T-helper 1 cell (primary cell): ENCODE measurements at regions not wholly inside any gene's neighbourhood (a gene's known extent, or its start where the extent isn't known, plus 50 kb on each side); places are given as distances from the start of the nearest gene placed in this dataset.

Source experiments
- DNase-seq, 5 donors: peaks; one replicate each; pipeline ENCODE4 v3.0.0-alpha.2; 2012 to 2020

DNA sequence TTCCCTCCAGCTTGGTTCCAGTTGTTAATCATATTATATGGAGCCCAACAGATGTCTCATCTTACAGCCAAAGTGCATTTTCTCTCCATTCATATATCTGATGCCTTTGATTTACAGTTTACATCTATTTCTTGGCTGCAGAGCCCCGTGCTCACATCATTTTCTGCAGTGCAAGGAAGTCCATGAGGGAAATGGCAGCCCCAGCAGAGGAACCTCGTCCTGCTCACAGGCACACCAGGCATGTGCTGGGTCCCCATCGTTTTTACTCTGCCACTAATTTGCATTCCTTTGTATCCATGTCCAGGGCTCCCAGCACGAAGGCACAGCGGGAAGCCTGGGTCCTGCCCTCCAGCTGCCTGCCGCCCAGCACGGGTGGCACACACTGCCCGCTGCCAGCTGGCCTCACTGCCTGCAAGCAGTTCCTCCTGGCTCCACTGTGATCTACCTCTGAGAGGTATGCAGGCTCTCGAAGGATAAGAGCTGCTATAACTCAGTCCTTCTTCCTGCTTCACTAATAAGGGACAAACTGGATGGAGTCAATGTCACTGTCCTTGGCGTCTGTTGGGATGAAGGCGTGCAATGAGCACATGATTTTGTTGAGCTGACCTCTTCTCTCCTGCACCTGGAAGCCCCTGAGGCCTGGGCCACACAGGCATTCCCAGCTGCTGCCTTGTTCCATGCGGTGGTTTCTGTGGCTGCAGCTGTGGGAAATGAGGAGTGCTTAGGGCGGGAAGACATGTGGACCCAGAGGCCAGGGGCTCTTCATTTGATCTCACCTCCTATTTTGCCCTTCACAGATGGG, 583.6 kb upstream of the MGMT start:
- DNase-seq = no peak

DNA sequence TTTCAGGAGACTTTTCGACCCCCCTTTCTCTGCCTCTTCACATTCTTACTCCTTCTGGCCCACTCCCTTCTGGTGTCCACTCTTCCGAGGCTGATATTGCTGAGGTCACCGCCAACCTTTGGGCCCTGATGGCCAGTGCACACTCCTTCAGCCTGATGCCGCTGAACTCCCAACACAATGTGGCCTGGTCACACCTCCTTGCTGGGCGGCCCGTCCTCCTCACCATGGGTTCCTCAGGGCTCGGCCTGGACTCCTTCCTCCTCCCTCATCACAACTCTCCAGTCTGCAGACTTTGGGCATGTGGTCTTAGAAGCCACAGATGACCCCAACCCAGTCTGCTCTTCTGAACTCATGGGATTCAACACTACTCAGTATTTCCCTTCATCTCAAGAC, 583.0 kb upstream of the MGMT start:
- DNase-seq = no peak

DNA sequence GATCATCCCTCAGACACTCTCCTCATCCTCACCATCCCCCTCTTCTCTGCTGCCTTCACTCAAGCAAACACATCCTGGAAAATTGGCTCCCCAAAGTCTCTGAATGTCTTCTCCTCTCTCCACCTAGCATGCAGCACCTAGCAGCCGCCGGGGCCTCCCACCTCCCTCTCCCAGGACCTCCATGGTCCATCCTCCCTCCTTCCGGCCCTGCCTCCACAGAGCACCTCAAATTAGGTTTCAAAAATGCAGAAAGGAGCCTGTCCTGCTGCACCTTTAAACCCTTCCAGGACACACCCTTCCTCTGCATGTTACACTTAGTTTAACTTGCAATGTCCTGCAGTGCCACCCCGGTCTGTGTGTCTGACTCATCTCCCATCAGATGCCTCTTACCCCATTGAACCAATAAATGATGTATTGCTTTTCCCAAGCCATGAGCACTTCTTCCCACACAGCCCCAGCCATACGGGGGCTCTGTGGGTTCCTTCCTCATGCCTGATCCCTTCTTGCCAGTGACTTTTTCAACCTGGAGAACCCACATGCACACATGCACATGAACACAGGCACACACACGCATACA, 582.5 kb upstream of the MGMT start:
- DNase-seq = no peak

DNA sequence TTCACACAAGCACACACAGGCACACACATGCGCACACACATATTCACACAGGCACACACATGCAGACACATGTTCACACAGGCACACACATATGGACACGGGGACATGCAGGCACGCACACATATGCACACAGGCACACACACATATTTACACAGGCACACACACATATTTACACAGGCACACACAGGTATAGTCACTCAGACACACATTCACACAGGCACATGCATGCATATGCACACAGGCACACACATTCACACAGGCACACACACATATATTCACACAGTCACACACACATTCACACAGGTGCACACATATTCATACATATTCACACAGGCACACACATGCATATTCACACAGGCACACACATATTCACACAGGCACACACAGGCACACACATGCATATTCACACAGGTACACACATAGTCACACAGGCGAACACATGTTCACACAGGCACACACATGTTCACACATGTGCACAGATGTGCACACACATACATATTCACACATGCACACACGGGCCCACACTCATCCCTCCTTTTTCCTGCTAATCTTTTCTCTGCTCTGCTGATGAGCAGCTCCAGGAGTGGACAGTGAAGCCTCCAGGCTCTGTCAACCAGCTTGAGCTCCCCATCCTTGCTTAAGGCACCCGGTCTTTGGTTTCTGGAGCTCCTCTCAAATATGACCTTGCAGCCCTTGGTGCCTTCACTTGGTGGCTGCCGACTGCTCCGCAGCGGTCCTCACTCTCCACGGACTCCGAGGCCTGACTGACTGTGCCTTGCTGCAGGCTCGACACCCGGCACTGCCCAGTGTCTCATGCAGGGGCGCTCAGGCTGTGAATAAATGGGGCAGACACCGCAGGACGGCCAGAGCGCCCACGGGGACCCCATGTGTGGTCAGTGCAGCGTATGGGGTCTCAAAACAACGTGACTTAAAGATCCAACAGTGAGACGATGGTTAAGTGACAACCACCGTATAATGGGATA, 581.2 kb upstream of the MGMT start:
- no peak for DNase-seq

DNA sequence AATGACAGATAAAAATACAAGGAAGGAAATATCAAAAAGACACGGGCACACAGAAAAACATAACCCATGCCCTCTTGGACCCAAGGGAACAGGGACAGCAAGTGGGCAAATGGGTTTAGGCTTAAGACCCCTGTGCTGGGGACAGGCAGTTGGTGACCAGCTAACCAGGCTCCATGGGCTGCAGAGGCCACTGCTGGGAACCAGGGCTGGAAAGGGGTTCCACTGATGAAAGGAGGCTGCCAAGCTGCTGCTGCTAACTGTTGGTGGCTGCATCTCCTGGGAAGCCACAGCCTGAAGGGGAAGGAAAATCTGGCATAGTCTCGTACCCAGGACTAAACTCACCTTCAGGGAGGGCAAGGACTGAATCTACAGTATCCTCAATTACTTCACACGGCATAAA, 579.2 kb upstream of the MGMT start:
- no peak for DNase-seq

DNA sequence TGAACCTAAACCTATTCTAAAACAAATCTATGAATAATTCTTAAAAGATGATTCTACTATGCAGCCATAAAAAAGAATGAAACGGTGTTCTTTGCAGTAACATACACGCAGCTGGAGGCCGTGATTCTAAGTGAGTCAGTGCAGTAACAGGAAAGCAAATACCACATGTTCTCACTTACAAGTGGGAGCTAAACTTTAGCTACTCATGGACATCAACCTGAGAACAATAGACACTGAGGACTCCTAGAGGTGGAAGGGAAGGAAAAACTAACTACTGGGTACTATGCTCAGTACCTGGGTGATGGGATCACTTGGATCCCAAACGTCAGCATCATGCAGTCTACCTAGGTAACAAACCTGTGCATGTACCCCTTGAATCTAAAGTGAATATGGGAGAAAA, 575.0 kb upstream of the MGMT start:
- no peak for DNase-seq

DNA sequence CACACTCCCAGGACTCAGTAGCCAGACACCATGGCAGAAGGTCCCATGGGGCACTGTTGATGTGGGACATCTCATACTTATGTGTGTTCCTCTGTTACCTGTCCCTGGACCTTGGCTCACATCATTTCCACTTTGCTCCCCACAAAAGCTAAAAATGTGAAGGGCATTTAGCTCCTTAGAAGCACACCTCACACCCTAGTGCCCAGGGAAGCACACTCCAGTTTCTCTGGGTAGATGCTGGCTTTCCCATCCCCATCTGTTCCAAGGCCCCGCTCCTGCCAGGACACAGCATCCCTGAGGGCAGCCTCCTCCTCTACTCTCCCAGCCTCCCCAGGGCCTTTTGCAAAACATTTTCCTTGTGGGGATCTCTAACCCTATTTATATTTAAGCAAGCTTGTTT, 572.4 kb upstream of the MGMT start:
- no peak for DNase-seq

DNA sequence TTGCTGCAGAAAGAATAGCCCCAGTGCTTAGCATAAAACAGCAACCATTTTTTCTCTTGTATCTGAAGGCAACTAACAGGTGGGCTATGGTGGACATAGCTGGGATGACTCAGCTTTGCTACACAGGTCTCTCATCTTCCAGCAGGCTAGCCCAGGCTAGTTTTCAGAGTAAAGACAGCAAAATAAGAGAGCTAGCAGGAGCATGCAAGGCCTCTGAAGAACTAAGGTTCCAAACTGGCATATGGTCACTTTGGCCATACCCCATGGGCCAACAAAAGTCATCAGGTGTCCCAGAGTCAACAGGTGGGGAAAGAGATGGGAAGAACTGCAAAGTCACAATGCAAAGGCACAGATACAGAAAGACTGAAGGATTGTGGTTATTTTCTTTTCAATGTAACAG, 571.6 kb upstream of the MGMT start:
- DNase-seq = no peak

DNA sequence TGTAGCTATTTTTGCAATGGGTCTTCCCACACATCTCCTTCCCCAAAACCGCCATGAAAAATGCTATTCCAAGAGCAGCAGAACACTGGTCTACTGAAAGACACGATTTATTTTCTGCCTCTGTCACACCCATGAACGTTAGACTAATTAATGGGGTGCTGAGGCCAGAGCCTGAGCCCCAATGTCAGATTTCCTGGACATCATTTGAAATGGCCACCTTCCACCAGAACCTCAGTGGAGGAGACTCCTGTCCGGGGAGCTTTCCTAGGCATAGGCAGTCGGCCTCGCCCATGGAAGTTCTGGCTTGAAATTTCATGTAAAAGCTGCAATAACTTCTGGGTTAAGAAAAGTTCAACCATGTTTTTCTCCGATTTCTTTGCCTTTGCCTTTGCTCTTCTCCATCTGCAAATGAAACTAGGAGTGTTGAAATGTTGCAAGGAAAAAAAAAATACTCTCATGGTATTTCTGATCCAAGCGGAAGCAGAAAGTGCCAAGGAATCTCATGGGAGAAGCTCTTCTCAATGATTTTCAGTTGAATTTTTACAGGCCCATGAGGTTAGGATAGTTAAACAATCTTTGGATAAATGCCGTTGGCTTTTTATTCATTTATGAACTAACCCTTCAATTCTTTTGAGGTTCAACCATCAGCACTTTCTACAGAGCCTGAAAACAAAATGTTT, 570.8 kb upstream of the MGMT start:
- DNase-seq = no peak

DNA sequence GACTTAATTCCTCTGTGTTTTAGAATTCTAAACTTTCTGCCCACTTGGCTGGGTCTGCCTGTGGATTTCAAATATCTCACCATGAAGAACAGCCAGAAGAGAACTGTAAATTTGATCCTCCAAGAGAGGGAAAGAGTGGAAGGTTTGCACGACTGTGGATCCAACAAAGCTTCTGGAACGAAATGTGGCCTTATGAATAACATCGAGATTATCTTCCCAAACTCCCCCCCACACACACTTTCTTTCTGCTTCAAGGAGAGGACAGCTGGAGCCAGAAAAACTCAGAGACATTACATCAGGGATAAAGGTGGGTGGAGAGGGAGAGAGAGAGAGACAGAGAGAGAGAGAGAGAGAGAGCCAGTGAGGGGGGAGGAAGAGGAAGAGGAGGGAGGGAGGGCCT, 570.1 kb upstream of the MGMT start:
- no peak for DNase-seq

DNA sequence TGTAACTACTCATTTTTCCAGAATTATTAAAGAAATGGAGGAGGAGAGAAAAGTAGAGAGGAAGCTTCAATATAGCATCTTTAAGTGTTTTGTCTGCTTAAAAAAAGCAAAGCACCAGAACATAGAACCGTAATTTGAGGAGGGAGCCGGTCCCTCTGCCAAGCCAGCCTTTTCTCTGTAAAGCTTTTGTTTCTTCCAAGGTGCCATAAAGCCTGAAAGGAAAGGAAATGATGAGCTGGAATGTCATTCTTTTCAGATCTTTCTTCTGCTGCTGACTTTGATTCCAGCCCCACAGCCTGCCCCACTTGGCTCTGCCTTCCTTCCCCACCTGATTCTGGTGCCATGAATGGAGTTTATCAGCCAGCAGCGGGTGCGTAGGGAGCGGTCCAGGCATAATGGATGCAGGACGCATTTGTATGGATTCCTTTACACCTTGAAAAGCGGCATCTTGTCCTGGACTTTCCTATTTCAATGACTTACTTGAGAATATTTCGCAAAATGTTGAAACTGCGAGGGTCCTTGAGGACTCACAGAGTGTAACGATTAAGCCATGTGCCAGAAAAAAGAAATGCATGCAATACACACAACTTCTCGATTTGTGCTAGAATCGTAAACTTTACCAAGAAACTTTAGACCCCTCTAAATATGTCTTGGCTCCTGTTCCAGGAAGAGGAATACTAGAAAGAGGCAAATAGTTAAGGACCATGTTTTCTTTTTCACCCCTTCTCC, 569.5 kb upstream of the MGMT start:
- DNase-seq = no peak

DNA sequence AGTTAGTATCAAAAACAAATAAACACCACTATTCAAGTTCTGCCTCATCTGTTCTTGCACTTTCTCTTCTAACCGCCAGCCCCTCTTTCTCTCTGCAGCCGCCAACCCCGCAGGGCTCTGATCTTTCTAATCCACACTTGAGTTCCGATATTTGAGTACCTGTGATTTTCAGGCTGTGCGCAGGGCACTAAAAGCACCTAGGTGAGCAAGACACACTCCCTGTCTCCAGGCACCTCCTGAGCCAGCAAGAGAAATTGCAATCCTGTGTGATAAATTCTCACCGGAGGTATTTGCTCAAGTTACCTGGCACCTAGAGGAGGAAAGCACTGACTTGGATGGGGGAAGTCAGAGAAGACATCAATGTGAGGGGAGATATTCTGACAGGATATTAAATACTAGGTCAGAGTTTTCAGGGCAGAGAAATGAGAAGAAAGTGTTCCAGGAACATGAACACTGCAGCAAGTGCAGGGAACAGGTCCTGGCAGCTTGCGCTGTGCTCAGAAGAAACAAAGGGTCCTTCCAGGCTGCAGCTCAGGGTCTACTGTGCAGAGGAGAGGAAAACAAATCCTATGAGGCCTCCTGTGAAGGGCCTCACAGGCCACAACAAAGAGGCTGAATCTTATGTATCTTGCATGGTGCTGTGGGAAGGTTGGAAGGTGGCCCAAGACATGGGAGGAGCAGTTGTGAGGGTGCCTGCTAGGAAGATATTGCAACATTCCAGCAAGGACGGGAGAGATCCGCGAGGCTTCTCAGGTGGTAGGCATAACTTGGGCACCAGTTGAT, 568.7 kb upstream of the MGMT start:
- no peak for DNase-seq

DNA sequence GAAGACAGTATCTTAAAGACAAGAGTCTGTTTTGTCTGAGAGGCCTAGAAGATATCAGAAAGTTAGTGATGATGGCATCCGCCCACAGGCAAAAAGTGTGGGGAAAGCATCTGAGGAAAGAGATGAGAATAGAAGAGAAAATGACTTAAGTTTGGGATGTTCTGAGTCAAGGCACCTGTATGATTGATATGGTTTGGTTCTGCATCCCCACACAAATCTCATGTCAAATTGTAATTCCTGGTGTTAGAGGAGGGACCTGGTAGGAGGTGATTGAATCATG, 568.2 kb upstream of the MGMT start:
- no peak for DNase-seq

DNA sequence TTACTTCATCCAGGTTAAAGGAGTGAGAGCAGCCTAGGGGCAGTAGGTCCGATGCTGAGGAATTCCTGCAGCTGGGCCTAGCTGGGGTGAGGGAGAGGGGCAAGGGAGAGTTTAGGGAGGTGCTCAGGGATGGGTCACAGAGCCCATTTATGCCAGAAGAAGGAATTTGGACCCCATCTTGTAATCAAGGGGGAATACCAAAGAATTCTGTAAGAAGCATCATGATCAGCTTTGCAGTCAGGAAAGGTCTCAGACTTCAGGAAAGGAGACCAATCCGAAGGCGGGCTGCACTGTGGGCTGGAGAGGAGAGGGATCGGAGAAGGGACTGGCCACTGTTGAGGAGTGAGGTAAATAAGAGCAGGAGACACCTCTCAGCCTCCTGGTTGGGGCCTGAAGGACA, 566.6 kb upstream of the MGMT start:
- no peak for DNase-seq

DNA sequence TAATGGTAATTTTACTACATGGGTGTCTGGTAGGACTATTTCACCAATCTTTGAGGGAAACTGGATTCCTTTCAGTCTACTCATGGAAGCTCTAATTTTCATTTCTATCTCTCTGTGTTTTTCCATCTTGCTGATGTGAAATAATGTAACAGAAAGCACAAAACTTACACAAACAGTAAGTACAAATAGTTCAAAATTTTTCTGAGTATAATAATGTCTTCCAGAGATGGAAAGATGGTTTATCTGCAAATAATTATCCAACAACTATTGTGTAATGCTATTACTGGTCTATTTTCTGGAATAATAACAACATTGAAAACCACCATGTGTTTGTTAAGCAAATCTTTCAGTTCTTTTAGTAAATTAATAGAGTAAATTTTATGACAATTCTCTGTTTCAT, 565.8 kb upstream of the MGMT start:
- DNase-seq = no peak

DNA sequence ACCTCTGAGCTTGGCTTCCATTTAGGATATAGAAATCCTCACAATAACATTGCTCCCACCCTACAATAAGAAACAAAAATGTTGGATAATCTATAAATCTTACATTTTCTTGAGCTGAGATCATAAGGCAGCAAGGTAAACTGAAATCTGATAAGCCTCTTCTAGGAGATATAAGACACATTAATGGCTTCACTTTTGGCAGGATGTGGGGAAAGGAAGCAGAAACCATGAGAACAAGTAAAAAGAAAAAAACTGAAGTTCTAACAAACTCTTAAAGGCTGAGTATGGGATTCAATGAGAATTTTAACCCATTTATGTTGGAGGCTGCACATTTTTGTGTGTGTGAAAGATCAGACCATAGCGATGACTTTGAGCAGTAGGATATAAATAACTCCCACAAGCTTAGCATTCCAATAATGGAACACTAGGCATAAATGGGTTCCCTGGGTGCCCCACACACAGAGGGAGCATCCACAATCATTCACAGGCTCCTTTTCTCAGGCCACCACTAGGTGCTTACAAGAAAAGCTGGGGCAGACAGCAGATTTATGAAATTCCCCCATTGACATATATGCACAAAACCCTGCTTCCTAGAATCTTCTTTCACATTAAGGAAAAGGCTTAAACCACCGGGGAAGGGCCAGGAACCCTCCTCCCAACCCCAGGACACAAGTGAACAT, 564.9 kb upstream of the MGMT start:
- DNase-seq = no peak

DNA sequence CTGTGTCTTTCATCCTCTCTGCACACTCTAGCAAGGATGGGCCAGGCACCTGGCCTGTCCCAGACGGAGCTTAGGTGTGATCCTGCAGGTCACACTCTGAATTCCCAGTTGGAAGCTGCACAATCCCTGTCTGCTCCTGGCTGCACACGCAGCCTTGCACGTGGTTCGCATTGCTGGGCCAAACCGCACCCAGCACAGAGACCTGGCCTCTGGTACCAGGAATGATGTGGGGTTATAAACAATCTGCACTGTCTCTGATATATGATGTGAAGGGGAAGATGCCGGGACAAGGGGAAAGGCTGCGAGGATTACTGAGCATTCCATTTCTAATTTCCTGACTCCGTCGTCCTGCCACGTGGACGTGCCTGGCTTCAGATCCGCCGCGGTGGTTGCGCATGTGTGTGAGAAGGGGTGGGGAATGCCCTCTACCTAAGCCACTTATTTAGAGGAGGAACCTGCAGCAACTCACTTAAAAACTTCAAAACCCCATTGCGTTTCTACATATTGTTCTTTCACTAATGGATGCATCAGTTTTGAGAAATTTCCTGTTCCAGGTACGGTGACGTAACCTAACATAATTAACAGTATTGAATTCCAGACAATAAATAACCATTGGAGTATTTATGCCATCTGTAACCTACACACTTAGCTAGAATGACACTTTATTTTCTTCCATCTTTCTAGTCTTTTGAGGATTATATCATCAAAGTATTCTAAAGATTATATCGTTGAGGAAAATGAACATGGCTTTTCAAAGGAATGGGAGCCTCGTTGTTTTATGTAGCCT, 559.7 kb upstream of the MGMT start:
- DNase-seq = no peak

DNA sequence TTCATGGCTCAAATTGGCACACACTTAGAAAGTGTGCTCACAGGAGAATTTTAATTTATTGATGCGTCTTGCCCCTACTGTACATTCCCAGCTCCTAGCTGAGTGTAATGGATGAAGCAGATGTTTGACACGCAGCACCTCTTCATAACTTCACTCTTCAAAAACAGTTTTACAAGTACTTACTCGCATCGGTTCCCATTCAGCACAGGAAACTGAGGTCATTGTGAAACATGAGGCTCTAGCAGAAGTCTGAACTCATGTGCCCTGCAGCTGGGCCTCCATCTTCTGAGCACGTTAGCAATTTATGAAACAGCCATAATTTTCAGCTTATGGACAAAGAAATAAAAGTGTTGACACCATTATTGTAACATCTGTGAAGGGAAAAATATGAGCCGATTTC, 558.9 kb upstream of the MGMT start:
- DNase-seq = peak in 1 of 5 donors; percentile 13

DNA sequence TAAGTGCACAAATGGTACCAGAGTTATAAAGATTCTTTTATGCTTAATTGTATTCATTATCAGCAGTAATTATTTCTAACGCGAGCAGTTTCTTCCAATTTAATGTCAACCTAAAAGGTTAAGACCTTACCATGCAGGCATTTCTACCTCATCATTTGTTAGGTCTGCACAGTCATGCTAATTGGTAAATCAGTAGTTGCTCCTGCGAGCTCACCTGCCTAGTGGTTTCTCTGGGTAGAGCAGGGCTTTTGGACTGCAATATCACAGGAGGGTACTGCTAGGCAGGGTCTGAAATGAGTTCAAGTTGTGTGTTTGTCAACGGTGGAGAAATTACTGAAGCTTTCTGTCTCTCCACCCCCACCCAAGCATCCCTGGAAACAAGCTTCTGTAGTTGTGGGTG, 558.5 kb upstream of the MGMT start:
- DNase-seq = no peak

DNA sequence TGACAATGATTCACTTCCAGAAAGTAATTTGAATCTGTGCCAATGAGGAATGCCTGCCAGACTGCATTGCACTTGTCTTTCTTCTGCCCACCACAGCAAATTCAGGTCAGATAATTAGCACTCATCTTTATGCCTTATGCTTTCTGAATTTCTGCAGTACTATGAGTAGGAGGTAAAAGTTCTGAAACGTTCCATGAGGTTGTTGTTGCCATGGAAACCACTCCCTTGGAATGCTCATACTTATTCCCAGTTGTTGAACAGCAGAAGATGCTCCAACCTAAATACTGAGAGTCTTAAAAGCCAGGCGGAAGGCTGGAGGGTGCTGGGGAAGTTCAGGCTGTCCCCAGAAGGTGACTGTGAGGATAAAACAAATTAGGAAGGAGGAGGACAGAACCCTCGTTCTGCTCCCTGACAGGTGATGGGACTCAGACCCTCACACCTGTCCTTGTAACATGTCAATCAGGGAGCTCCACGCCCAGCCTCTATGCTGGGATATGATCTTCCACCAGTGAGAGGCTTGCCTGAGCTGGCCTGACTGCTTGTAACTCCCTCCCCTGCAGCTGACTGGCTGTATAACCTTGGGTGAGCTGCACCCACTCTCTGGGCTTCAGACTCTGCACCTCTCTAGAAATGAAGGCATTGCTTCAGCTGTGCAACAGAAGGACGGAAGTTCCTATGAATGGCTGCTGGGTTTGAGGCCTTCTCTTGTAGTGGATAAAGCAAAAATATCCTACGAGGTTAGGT, 554.3 kb upstream of the MGMT start:
- no peak for DNase-seq
